K562 (cell line): ENCODE measurements at regions not wholly inside any gene's neighbourhood (a gene's known extent, or its start where the extent isn't known, plus 50 kb on each side); places are given as distances from the start of the nearest gene placed in this dataset.
"Not testable (repeated sequence)": the region's sequence is repeated elsewhere in the genome, so short reads cannot be mapped to it uniquely, and the experiment has no call there.

Source experiments
- NR3C1 ChIP-seq: sonication (generic); formaldehyde crosslinking; IDR thresholded peaks from 2 replicates; pipeline ENCODE4 v1.8.1; 2022; ENCODE audit warnings: missing genetic modification reagents
- POLR2A ChIP-seq: fragments of 450-650 bp; conservative IDR thresholded peaks from 2 replicates; pipeline ENCODE4 v1.6.1; 2016
- RCOR1 ChIP-seq, 2 experiments: IDR thresholded peaks; 2 replicates each; pipeline ENCODE4 v1.6.1; 2012; ENCODE audit warnings: low read depth in 2 of 2, low read length in 2 of 2, borderline replicate concordance in 1 of 2, improper control_type of control experiment in 1 of 2
- SPI1 ChIP-seq: IDR thresholded peaks from 2 replicates; pipeline ENCODE4 v1.6.1; 2011; ENCODE audit warnings: low read depth, low read length, control low read depth, borderline replicate concordance
- TF ChIP-seq, protein P1 (sequence below): fragments of 250-450 bp; sonication (Bioruptor Pico); IDR thresholded peaks from 2 replicates; pipeline ENCODE4 v1.4.0; 2020; ENCODE audit warnings: mild to moderate bottlenecking
- TF ChIP-seq, protein P2 (sequence below), 3 experiments: IDR thresholded peaks in 2 of 3; conservative IDR thresholded peaks in 1 of 3; 2 replicates each; pipeline ENCODE4 v1.5.1; 2011 to 2012; ENCODE audit warnings: low read length in 3 of 3, mild to moderate bottlenecking in 3 of 3, control low read depth in 2 of 3, improper control_type of control experiment in 1 of 3, inconsistent platforms in 1 of 3, low read depth in 1 of 3, mixed read lengths in 1 of 3, moderate library complexity in 1 of 3; ENCODE audit not compliant: insufficient read depth in 2 of 3
- TF ChIP-seq, protein P3 (sequence below): fragments of 450-650 bp; conservative IDR thresholded peaks from 2 replicates; pipeline ENCODE4 v1.6.1; 2016; ENCODE audit warnings: missing genetic modification characterization, low read depth, mild to moderate bottlenecking, control low read depth, missing compliant biosample characterization

DNA sequence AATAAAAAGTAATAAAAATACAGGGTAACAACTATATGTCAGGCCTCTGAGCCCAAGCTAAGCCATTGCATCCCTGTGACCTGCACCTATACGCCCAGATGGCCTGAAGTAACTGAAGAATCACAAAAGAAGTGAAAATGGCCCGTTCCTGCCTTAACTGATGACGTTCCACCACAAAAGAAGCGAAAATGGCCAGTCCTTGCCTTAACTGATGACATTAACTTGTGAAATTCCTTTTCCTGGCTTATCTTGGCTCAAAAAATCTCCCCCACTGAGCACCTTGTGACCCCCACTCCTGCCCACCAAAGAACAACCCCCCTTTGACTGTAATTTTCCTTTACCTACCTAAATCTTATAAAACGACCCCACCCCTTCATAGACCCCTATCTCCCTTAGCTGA, 963.8 kb downstream of the FAM181B start:
- TF ChIP-seq, protein P1, sequence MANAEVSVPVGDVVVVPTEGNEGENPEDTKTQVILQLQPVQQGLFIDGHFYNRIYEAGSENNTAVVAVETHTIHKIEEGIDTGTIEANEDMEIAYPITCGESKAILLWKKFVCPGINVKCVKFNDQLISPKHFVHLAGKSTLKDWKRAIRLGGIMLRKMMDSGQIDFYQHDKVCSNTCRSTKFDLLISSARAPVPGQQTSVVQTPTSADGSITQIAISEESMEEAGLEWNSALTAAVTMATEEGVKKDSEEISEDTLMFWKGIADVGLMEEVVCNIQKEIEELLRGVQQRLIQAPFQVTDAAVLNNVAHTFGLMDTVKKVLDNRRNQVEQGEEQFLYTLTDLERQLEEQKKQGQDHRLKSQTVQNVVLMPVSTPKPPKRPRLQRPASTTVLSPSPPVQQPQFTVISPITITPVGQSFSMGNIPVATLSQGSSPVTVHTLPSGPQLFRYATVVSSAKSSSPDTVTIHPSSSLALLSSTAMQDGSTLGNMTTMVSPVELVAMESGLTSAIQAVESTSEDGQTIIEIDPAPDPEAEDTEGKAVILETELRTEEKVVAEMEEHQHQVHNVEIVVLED (CRISPR knock-in tag) = not testable (repeated sequence)
- TF ChIP-seq, protein P2, sequence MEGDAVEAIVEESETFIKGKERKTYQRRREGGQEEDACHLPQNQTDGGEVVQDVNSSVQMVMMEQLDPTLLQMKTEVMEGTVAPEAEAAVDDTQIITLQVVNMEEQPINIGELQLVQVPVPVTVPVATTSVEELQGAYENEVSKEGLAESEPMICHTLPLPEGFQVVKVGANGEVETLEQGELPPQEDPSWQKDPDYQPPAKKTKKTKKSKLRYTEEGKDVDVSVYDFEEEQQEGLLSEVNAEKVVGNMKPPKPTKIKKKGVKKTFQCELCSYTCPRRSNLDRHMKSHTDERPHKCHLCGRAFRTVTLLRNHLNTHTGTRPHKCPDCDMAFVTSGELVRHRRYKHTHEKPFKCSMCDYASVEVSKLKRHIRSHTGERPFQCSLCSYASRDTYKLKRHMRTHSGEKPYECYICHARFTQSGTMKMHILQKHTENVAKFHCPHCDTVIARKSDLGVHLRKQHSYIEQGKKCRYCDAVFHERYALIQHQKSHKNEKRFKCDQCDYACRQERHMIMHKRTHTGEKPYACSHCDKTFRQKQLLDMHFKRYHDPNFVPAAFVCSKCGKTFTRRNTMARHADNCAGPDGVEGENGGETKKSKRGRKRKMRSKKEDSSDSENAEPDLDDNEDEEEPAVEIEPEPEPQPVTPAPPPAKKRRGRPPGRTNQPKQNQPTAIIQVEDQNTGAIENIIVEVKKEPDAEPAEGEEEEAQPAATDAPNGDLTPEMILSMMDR (IDR thresholded peaks at IDR 0.05 in 2 of 3, conservative IDR thresholded peaks at IDR 0.05 in 1 of 3; ENCODE audit: insufficient read depth in 2 of 3, low read depth in 1 of 3, low read length in 3 of 3) = not testable (repeated sequence)
- TF ChIP-seq SPI1; POLR2A; RCOR1 (IDR thresholded peaks at IDR 0.05; ENCODE audit: borderline replicate concordance in 1 of 2, low read depth in 2 of 2, low read length in 2 of 2); NR3C1: not testable (repeated sequence)
- TF ChIP-seq, protein P3, sequence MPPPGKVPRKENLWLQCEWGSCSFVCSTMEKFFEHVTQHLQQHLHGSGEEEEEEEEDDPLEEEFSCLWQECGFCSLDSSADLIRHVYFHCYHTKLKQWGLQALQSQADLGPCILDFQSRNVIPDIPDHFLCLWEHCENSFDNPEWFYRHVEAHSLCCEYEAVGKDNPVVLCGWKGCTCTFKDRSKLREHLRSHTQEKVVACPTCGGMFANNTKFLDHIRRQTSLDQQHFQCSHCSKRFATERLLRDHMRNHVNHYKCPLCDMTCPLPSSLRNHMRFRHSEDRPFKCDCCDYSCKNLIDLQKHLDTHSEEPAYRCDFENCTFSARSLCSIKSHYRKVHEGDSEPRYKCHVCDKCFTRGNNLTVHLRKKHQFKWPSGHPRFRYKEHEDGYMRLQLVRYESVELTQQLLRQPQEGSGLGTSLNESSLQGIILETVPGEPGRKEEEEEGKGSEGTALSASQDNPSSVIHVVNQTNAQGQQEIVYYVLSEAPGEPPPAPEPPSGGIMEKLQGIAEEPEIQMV (tag) = not testable (repeated sequence)
